HG03045 (cell line): ENCODE measurements at regions not wholly inside any gene's neighbourhood (a gene's known extent, or its start where the extent isn't known, plus 50 kb on each side); places are given as distances from the start of the nearest gene placed in this dataset.
"Not testable (repeated sequence)": the region's sequence is repeated elsewhere in the genome, so short reads cannot be mapped to it uniquely, and the experiment has no call there.

ENCODE experiments used
- ATAC-seq: cut with Tn5 transposase; IDR thresholded peaks from one replicate; pipeline ENCODE4 v1.9.1; 2021; ENCODE audit warnings: mild to moderate bottlenecking, moderate library complexity; ENCODE audit not compliant: unreplicated experiment

GRCh38 chr6:131336596-131336995 is 201.3 kb downstream of the AKAP7 start:
- ATAC-seq = no peak

DNA sequence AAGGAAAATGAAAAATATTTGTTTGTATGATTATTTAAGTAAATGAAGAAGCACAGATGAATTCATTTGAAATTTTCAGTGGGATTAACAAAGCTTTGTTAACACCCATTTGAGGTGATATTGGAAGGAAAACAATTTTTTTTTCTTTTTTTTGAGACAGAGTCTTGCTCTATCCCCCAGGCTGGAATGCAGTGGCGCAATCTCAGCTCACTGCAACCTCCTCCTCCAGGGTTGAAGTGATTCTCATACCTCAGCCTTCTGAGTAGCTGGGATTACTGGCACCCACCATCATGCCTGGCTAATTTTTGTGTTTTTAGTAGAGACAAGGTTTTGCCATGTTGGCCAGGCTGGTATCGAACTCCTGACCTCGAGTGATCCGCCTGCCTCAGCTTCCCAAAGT is 211.6 kb downstream of the AKAP7 start:
- ATAC-seq = not testable (repeated sequence)

DNA sequence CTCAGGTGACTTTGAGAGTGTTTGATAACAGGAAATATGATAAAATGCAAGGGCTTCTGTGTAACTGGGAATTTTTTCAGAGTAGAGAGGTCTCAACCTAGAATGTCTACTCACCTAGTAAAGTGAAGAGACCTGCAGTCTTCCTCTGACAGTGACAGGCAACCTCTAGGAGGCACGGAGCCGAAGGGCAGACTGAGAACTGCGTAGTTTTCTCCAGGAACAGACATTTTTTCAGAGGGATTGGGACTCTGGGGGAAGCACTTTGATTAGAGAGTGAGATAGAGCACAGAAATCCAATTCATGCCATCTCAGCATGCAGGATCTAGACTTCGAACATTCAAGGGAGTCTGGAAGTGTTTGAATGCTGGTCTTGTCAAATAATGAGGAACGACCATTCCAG is 213.3 kb downstream of the AKAP7 start:
- ATAC-seq = no peak

GRCh38 chr6:131349199-131349598 is 213.9 kb downstream of the AKAP7 start:
- no peak for ATAC-seq

DNA sequence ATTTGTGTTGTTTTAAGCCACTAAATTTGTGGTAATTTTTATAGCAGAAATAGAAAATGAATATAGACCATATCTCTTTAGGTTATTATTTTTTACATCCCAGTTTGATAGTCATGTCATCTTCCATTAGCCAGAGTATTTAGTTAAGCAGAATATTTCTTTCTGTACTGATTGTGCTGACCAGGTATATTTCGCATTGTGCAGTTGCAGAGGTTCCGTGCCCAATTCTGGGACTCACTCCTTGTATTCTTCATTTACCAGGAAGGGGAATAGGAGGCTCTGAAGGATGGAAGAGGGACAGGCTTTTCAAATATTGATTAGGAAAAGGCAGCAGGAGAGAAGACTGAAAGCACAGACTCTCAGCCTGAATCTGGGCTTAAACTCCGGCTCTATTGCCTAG is 217.8 kb downstream of the AKAP7 start:
- ATAC-seq = no peak

- no peak for ATAC-seq
These were observed 218.6 kb downstream of the AKAP7 start for GRCh38 chr6:131353876-131354275.

- ATAC-seq = no peak
These were observed 218.7 kb upstream of the ARG1 start for GRCh38 chr6:131354356-131354755.

- ATAC-seq = no peak
These were observed 216.9 kb upstream of the ARG1 start for GRCh38 chr6:131356161-131356560.

- ATAC-seq = no peak
These were observed 215.5 kb upstream of the ARG1 start for GRCh38 chr6:131357501-131357900.

DNA sequence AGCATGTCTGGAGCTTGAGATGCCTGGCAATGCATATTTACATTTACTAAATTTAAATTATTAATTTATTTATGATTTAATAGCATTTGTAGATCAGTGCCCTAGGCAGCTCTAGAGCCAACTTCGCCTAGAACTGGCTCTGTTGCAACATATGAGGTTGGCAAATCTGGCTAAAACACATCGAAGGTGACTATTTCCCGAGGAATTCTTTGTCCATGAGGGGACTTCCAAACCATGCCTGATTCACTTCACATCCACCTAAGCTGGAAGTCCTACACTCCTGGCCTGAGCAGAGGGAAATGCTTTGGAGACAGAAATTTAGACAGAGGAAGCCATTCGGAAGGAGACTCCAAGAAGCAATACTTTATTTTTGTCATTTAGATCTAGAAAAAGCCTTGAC is 211.0 kb upstream of the ARG1 start:
- no peak for ATAC-seq

DNA sequence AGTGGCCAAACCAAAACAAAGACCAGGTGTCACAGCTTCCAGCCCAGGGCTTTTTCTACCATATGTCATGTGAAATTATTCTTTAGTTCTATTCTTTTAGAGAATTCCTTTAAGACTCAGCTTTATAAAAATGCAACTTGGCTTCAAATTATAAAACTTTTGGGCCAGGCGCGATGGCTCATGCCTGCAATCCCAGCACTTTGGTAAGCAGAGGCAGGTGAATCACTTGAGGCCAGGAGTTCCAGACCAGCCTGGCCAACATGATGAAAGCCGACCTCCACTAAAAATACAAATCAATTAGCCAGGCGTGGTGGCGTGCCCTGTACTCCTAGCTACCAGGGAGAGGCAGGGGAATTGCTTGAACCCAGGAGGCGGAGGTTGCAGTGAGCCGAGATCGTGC is 210.3 kb upstream of the ARG1 start:
- ATAC-seq = no peak

DNA sequence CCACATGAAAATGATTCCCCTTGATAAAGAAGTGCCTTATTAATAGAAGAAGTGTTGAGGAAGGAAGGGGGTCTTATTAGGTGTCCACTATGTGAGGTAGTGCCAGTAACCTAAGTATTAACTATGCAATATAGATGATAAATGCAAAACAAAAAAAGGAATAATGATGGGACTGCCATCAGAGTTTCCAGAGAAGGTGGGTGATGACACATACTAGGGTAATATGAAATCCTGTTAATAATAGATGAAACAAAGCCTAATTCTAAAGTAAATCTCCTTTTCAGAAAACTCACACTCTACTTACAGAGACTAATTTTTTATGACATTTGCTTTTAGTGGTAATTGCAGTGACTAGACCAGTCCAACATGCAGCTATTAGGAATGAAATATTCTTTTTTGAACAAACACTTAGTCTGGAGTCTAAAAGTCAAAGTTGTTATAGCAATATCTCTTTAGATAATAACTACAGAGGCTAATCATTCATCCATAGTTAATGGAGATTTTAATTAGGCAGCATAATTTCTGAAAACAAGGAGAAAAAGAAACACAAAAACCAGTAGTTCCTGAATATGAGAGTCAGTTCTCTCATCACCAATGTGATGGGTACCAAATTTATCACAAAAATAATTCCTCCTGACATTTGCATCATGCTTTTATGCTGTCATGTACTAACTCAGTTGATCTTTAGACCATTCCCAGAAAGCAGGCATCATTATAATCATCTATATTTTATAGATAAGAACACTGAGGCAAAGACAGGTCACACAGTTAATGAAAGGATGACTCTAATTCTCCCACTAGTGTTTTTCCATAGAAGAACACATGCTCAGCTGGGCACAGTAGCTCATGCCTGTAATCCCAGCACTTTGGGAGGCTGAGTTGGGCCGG is 208.8 kb upstream of the ARG1 start:
- ATAC-seq = no peak

DNA sequence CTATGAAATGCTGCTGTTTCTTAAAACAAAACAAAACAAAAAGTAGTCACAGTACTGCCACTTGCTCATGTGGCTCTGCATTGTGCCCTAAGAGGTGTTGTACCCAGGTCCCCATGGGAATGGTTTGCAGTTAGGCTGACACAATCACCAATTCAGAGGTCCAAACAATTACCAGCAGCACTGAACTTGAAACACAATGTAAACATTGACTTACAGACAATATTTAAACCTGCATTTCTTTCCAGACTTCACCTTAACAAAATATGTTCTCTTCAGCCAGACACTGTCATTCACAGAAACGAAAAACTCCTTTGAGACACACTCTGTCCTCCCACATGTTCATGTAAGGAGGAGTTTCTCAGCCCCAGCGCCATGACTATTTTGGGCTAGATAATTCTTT is 206.8 kb upstream of the ARG1 start:
- no peak for ATAC-seq

DNA sequence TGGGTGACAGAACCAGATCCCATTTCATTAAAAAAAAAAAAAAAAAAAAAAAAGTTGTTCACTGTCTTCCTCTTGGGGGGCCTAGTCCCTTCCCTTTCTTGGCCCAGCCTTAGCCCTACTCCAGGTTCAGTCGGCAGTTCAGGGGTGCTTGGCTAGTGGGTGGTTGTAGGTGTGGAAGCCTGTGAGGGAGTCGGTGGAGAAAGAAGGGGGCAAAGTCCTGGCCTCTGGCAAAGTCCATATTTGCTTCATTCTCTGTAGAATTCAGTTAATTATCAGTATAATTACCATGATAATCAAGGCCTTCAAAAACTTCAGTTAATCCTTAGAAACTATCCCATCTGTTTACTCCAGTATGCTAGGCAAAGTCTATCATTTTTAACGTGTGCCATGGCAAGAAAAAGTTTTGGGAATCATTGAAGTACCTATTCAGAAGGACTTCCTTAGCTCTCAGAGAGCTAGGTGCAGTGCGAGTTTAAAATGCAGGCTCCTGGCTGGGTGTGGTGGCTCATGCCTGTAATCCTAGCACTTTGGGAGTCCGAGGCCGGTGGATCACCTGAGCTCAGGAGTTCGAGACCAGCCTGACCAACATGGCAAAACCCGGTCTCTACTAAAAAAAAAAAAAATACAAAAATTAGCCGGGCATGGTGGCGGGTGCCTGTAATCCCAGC is 205.7 kb upstream of the ARG1 start:
- no peak for ATAC-seq

- ATAC-seq = no peak
These were observed 204.7 kb upstream of the ARG1 start for GRCh38 chr6:131368198-131368911.

GRCh38 chr6:131372535-131372934 is 200.5 kb upstream of the ARG1 start:
- no peak for ATAC-seq

- ATAC-seq = no peak
These were observed 195.8 kb upstream of the ARG1 start for GRCh38 chr6:131377112-131377705.

DNA sequence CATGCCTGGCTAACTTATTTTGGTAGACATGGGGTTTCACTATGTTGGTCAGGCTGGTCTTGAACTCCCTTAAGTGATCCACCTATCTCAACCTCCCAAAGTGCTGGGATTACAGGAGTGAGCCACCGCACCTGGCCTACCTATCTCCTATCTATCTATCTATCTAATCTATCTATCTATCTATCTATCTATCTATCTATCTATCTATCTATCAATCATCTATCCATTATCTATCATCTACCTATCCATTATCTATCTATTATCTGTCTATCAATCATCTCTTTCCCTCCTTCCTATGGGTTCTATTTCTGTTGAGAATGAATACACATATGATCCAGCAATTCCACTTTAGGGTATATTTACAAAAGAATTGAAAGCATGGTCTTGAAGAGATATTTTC is 194.2 kb upstream of the ARG1 start:
- no peak for ATAC-seq

DNA sequence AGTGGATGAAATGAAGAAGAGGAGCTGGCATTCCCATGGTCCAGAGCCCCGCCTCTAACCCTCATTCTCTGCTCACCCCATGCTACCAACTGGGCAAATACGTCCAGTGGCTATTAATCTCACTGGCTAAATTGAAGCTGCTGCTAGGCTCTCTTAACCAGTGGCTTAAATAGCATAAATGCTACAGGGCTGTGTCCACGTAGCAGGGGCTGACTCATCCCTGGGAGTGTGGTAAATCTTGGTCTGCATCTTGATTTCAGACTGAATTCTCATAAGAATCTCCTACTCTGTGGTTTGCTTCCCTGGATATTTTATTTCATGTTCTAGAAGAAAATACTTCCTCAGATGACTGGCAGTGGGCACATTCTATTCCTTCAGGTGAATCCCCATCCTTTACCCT is 193.1 kb upstream of the ARG1 start:
- no peak for ATAC-seq

GRCh38 chr6:131381052-131381708 is 191.8 kb upstream of the ARG1 start:
- no peak for ATAC-seq

DNA sequence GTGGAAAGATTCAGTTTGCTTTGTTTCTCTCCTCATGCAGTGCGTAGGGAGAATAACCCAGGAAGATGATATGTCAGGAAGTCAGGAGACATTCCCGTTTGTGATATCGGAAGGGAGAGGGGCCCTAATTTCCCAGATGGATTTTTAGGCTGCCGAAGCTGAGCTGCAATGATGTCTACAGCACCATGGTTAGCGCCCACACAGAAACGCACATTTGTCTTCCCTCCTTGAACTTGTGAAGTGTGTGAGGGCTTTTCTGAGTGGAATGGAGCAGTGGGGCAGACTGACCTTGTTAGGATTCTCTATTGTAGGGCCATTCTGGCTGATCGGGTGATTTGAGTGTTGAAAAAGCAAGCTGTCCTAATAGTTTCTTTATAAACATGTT is 191.3 kb upstream of the ARG1 start:
- ATAC-seq = no peak
